ENCODE measurements at regions not wholly inside any gene's neighbourhood (a gene's known extent, or its start where the extent isn't known, plus 50 kb on each side); places are given as distances from the start of the nearest gene placed in this dataset.

DNA sequence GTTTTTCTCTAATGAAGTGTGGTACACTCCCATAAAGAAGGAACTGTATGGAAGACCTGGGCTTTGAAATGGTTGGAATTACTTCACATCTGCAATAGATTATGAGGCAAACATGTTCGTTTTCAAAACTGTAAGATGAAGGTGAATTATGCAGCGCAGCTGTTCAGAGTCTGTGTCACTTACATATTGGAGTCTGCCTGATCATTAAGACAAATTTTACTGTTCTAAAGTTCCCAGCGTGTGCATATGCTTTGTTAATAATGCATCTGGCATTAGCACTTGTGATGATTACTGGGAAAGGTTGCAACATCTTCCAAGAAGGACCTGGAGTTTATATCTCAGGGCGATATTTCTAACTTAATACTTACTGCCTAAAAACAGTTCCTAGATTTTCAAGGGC lies 255.2 kb upstream of the ZC3H12C start:
- DNase-seq (ENCODE audit: low read depth) = no peak
- H3K4me3 ChIP-seq (ENCODE audit: low read depth, low read length) = no peak overlapping the region
- TF ChIP-seq, protein P1, sequence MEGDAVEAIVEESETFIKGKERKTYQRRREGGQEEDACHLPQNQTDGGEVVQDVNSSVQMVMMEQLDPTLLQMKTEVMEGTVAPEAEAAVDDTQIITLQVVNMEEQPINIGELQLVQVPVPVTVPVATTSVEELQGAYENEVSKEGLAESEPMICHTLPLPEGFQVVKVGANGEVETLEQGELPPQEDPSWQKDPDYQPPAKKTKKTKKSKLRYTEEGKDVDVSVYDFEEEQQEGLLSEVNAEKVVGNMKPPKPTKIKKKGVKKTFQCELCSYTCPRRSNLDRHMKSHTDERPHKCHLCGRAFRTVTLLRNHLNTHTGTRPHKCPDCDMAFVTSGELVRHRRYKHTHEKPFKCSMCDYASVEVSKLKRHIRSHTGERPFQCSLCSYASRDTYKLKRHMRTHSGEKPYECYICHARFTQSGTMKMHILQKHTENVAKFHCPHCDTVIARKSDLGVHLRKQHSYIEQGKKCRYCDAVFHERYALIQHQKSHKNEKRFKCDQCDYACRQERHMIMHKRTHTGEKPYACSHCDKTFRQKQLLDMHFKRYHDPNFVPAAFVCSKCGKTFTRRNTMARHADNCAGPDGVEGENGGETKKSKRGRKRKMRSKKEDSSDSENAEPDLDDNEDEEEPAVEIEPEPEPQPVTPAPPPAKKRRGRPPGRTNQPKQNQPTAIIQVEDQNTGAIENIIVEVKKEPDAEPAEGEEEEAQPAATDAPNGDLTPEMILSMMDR (IDR thresholded peaks at IDR 0.05; ENCODE audit: low read depth, low read length, missing control alignments) = no peak
- in situ Hi-C loops (cut with HindIII; ENCODE audit: low sequenced_read_pairs) = no loop called here

DNA sequence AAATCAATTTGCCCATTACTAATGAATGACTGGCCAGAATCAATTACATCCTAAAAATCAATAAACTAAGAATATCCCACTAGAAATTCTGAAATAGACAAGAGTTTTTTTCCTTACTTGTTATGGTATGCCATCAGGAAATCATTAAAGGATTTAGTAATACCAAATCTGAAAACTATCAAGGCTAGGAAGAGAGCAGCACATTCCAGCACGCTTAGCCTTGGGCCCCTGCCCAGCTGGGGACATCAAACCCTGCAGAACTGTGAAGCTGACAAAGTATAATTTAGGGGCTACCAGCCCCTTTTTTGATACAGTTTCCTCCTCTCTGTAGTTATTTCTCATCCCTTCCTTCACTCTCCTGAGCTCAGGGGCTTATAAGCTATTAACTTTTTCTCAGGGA lies 247.8 kb upstream of the ZC3H12C start:
- in situ Hi-C loops (cut with HindIII; ENCODE audit: low sequenced_read_pairs) = no loop called here
- TF ChIP-seq, protein P1 (IDR thresholded peaks at IDR 0.05; ENCODE audit: low read depth, low read length, missing control alignments) = no peak
- DNase-seq (ENCODE audit: low read depth) = no peak
- no peak overlapping the region for H3K4me3 ChIP-seq (ENCODE audit: low read depth, low read length)

DNA sequence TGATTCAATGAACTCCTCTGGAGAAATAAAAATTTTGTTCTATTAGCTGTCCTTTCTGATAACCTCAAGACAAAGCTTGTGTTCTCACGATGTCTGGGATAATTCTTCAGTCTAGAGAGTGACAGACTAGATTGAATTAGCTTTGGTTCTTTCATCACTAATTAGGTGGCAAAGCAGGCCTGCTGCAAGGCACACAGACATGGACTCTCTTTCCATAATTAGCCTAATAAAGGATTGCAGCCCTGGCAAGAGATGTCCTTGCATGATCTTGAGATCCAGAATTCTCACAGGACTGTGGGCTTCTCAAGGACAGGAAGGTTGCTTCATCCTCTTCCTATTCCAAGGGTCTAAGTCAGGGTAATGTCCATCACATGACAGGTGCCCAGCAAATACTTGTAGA lies 245.6 kb upstream of the ZC3H12C start:
- in situ Hi-C loops (cut with HindIII; ENCODE audit: low sequenced_read_pairs) = no loop called here
- H3K4me3 ChIP-seq (ENCODE audit: low read depth, low read length) = no peak overlapping the region
- DNase-seq (ENCODE audit: low read depth) = no peak
- TF ChIP-seq, protein P1 (IDR thresholded peaks at IDR 0.05; ENCODE audit: low read depth, low read length, missing control alignments) = no peak

DNA sequence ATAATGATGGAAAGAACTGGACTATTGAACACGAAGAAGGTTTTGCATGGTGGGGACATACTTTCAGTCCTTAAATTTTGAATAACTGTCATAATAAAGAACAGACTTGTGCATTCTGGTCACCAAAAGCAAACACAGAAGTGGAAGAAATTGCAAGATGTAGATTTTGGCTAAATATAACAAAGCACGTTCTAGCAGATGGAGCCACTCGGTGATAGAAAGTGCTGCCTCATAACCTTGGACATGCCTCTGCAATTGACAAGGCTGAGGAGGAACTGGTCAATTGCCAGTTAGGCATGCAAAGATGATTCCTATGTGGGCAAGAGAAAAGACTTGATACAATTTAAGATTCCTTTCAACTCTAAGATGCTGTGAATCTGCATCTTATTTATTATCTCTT lies 244.1 kb upstream of the ZC3H12C start:
- no peak for DNase-seq (ENCODE audit: low read depth)
- H3K4me3 ChIP-seq (ENCODE audit: low read depth, low read length) = no peak overlapping the region
- TF ChIP-seq, protein P1 (IDR thresholded peaks at IDR 0.05; ENCODE audit: low read depth, low read length, missing control alignments) = no peak
- in situ Hi-C loops (cut with HindIII; ENCODE audit: low sequenced_read_pairs) = no loop called here

DNA sequence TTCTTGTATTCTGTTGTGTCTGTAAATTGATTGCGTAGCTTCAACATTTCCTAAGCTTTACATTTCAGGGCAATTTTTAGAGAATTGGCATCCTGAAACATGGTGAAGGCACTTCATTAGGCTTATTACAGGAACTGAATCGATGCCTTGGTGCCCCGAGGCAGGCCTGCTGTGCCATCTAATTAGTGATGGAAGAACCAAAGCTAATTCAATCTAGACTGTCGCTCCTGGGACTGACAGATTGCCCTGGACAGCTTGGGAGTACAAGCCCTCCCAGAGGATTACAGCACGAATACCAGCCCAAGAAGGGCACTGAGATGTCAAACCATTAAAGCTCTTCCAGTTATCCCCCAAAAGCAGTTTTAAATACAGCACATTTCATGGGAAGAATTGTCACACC lies 243.2 kb upstream of the ZC3H12C start:
- in situ Hi-C loops (cut with HindIII; ENCODE audit: low sequenced_read_pairs) = no loop called here
- H3K4me3 ChIP-seq (ENCODE audit: low read depth, low read length) = no peak overlapping the region
- TF ChIP-seq, protein P1 (IDR thresholded peaks at IDR 0.05; ENCODE audit: low read depth, low read length, missing control alignments) = no peak
- DNase-seq (ENCODE audit: low read depth) = no peak

DNA sequence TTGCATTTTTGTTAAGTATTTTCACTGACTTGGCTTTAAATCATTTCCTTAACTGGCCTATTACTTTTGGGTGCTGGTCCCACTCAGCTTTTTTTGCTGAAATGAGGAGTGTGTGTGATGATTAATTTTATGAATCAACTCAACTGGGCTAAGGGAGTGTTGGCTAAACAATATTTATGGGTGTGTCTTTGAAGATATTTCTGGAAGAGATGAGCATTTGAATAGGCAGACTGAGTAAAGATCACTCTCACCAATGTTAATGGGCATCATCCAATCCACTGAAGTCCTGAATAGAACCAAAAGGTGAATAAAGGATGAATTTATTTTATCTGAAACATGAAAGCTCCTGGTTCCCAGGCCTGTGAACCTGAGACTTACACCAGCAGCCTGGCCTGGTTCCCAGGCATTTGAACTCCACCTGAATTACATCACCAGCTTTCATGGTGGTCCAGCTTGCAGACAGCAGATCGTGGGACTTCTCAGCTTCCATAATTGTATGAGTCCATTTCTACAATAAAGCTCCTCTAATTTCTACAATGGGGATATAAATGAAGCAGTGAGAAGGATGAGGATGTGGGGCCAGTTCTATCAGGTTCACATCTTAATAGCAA lies 241.3 kb upstream of the ZC3H12C start:
- no peak overlapping the region for H3K4me3 ChIP-seq (ENCODE audit: low read depth, low read length)
- TF ChIP-seq, protein P1 (IDR thresholded peaks at IDR 0.05; ENCODE audit: low read depth, low read length, missing control alignments) = no peak
- in situ Hi-C loops (cut with HindIII; ENCODE audit: low sequenced_read_pairs) = no loop called here
- no peak for DNase-seq (ENCODE audit: low read depth)

Measured in astrocyte of the cerebellum (primary cell).